ENCODE measurements at regions not wholly inside any gene's neighbourhood (a gene's known extent, or its start where the extent isn't known, plus 50 kb on each side); places are given as distances from the start of the nearest gene placed in this dataset.

- DNase-seq, result no peak
Measured at GRCh38 chr7:51732951-51733350, 416.3 kb upstream of the COBL start.

- no peak for DNase-seq
Measured at GRCh38 chr7:51732116-51732515, 415.5 kb upstream of the COBL start.

GRCh38 chr7:51731075-51731474 lies 414.5 kb upstream of the COBL start:
- no peak for DNase-seq

- DNase-seq, result no peak
Measured at GRCh38 chr7:51727441-51727840, 410.8 kb upstream of the COBL start.

GRCh38 chr7:51706851-51707250 lies 390.2 kb upstream of the COBL start:
- DNase-seq, result no peak

GRCh38 chr7:51705701-51706100 lies 389.1 kb upstream of the COBL start:
- DNase-seq, result no peak

- no peak for DNase-seq
Measured at GRCh38 chr7:51702673-51703072, 386.1 kb upstream of the COBL start.

GRCh38 chr7:51701935-51702334 lies 385.3 kb upstream of the COBL start:
- no peak for DNase-seq

GRCh38 chr7:51700593-51701215 lies 384.1 kb upstream of the COBL start:
- no peak for DNase-seq

- DNase-seq, result no peak
Measured at GRCh38 chr7:51693258-51693657, 376.6 kb upstream of the COBL start.

GRCh38 chr7:51689547-51689946 lies 372.9 kb upstream of the COBL start:
- DNase-seq, result no peak

GRCh38 chr7:51685794-51686193 lies 369.2 kb upstream of the COBL start:
- DNase-seq, result no peak

- no peak for DNase-seq
Measured at GRCh38 chr7:51680594-51681399, 364.2 kb upstream of the COBL start.

- DNase-seq, result no peak
Measured at GRCh38 chr7:51679358-51679757, 362.7 kb upstream of the COBL start.

- no peak for DNase-seq
Measured at GRCh38 chr7:51666751-51667150, 350.1 kb upstream of the COBL start.

GRCh38 chr7:51666266-51666665 lies 349.7 kb upstream of the COBL start:
- DNase-seq, result no peak

GRCh38 chr7:51665045-51665780 lies 348.6 kb upstream of the COBL start:
- DNase-seq, result no peak

GRCh38 chr7:51660516-51660915 lies 343.9 kb upstream of the COBL start:
- DNase-seq, result no peak

- no peak for DNase-seq
Measured at GRCh38 chr7:51658684-51659083, 342.1 kb upstream of the COBL start.

- peak; percentile 32 for DNase-seq
Measured at GRCh38 chr7:51647931-51648351, 331.3 kb upstream of the COBL start.

- no peak for DNase-seq
Measured at GRCh38 chr7:51647486-51647885, 330.9 kb upstream of the COBL start.

- DNase-seq, result no peak
Measured at GRCh38 chr7:51645702-51646298, 329.2 kb upstream of the COBL start.

- DNase-seq, result no peak
Measured at GRCh38 chr7:51645255-51645654, 328.6 kb upstream of the COBL start.

GRCh38 chr7:51644216-51644615 lies 327.6 kb upstream of the COBL start:
- no peak for DNase-seq

All from NCI-H1105 treated with DMSO at 0.1 percent for 48 hours (cell line).